Osteoblast (primary cell): ENCODE measurements at regions not wholly inside any gene's neighbourhood (a gene's known extent, or its start where the extent isn't known, plus 50 kb on each side); places are given as distances from the start of the nearest gene placed in this dataset.
"Not testable (repeated sequence)": the region's sequence is repeated elsewhere in the genome, so short reads cannot be mapped to it uniquely, and the experiment has no call there.

Source experiments
- DNase-seq: peaks from one replicate; pipeline ENCODE4 v3.0.0; 2011; ENCODE audit warnings: low spot score, mixed read lengths; ENCODE audit not compliant: insufficient read length; ENCODE audit errors: missing footprints
- H2AFZ ChIP-seq: 2 replicates; pipeline ENCODE4 v1.6.0; 2011; ENCODE audit warnings: mild to moderate bottlenecking, low read length
- H3K27ac ChIP-seq: 2 replicates; pipeline ENCODE4 v1.5.1; 2011; ENCODE audit warnings: mild to moderate bottlenecking, low read depth, low read length, moderate library complexity
- H3K27me3 ChIP-seq: 2 replicates; pipeline ENCODE4 v1.6.0; 2012; ENCODE audit warnings: mild to moderate bottlenecking, control low read depth, inconsistent platforms, low read length, moderate library complexity; ENCODE audit not compliant: insufficient read depth
- H3K36me3 ChIP-seq: 2 replicates; pipeline ENCODE4 v1.5.1; 2011; ENCODE audit warnings: mild to moderate bottlenecking, low read length, control low read depth, moderate library complexity; ENCODE audit not compliant: insufficient read depth
- H3K4me1 ChIP-seq: 2 replicates; pipeline ENCODE4 v1.5.1; 2011; ENCODE audit warnings: mild to moderate bottlenecking, low read length, control low read depth, moderate library complexity; ENCODE audit not compliant: insufficient read depth
- H3K4me2 ChIP-seq: 2 replicates; pipeline ENCODE4 v1.6.0; 2011; ENCODE audit warnings: mild to moderate bottlenecking, low read length; ENCODE audit not compliant: insufficient read depth
- H3K4me3 ChIP-seq: fragments of 200-600 bp; sonication (generic); 3 replicates; pipeline ENCODE4 v1.5.1; 2012; ENCODE audit warnings: mild to moderate bottlenecking, low read length, inconsistent platforms; ENCODE audit not compliant: insufficient read depth
- H3K79me2 ChIP-seq: 2 replicates; pipeline ENCODE4 v1.6.0; 2012; ENCODE audit warnings: mild to moderate bottlenecking, low read length, control low read depth, inconsistent platforms; ENCODE audit not compliant: insufficient read depth
- H3K9me3 ChIP-seq: 2 replicates; pipeline ENCODE4 v1.5.1; 2011; ENCODE audit warnings: low read depth, low read length, control low read depth
- H4K20me1 ChIP-seq: 2 replicates; pipeline ENCODE4 v1.6.0; 2012; ENCODE audit warnings: mild to moderate bottlenecking, low read length, control low read depth; ENCODE audit not compliant: insufficient read depth
- CTCF ChIP-seq: IDR thresholded peaks from 2 replicates; pipeline ENCODE4 v1.5.1; 2011; ENCODE audit warnings: mild to moderate bottlenecking, low read depth, low read length, moderate library complexity; ENCODE audit errors: extremely low read depth

GRCh38 chr2:140076164-140076563 is 1296.0 kb upstream of the NXPH2 start:
- no peak overlapping the region for H3K27ac ChIP-seq
- H4K20me1 ChIP-seq, result no peaks in the 10 kb centered on the region
- no peak for DNase-seq
- no peak for TF ChIP-seq CTCF
- no peaks in the 10 kb centered on the region for H3K36me3 ChIP-seq
- H3K9me3 ChIP-seq, result no peaks in the 10 kb centered on the region
- H3K4me1 ChIP-seq, result no peaks in the 10 kb centered on the region
- no peaks in the 10 kb centered on the region for H3K79me2 ChIP-seq
- H3K4me3 ChIP-seq, result no peak overlapping the region
- no peaks in the 10 kb centered on the region for H3K27me3 ChIP-seq
- no peak overlapping the region for H3K4me2 ChIP-seq
- H2AFZ ChIP-seq, result no peak overlapping the region

- not testable (repeated sequence) for H4K20me1 ChIP-seq, H3K4me3 ChIP-seq, H3K27me3 ChIP-seq, H3K36me3 ChIP-seq, H3K79me2 ChIP-seq, H3K4me1 ChIP-seq, H3K27ac ChIP-seq, H3K4me2 ChIP-seq, H2AFZ ChIP-seq, DNase-seq, H3K9me3 ChIP-seq
Measured at GRCh38 chr2:140073763-140074162, 1293.6 kb upstream of the NXPH2 start.

- no peak overlapping the region for H3K27ac ChIP-seq
- no peak for DNase-seq
- no peaks in the 10 kb centered on the region for H4K20me1 ChIP-seq
- no peaks in the 10 kb centered on the region for H3K27me3 ChIP-seq
- no peaks in the 10 kb centered on the region for H3K4me1 ChIP-seq
- no peaks in the 10 kb centered on the region for H3K36me3 ChIP-seq
- no peak for TF ChIP-seq CTCF
- H3K4me3 ChIP-seq, result no peak overlapping the region
- no peak overlapping the region for H2AFZ ChIP-seq
- peaks cover 3% of the 10 kb centered on the region for H3K9me3 ChIP-seq
- no peak overlapping the region for H3K4me2 ChIP-seq
- no peaks in the 10 kb centered on the region for H3K79me2 ChIP-seq
Measured at GRCh38 chr2:140067661-140068060, 1287.5 kb upstream of the NXPH2 start.

- Histone ChIP-seq H3K27me3 (no peaks in the 10 kb centered on the region), H3K79me2 (no peaks in the 10 kb centered on the region), H3K4me3 (no peak overlapping the region), H3K4me1 (no peaks in the 10 kb centered on the region), H3K4me2 (no peak overlapping the region), H3K36me3 (no peaks in the 10 kb centered on the region), H2AFZ (no peak overlapping the region), H3K27ac (no peak overlapping the region), H4K20me1 (no peaks in the 10 kb centered on the region), H3K9me3 (peaks cover 2% of the 10 kb centered on the region)
- no peak for TF ChIP-seq CTCF
- DNase-seq, result no peak
Measured at GRCh38 chr2:140064243-140064642, 1284.1 kb upstream of the NXPH2 start.

GRCh38 chr2:140063356-140063755 is 1283.2 kb upstream of the NXPH2 start:
- peaks cover 2% of the 10 kb centered on the region for H3K9me3 ChIP-seq
- no peaks in the 10 kb centered on the region for H3K36me3 ChIP-seq
- H3K4me3 ChIP-seq, result no peak overlapping the region
- no peak overlapping the region for H3K27ac ChIP-seq
- no peaks in the 10 kb centered on the region for H3K4me1 ChIP-seq
- H3K79me2 ChIP-seq, result no peaks in the 10 kb centered on the region
- no peaks in the 10 kb centered on the region for H4K20me1 ChIP-seq
- H2AFZ ChIP-seq, result no peak overlapping the region
- no peak overlapping the region for H3K4me2 ChIP-seq
- DNase-seq, result no peak
- no peaks in the 10 kb centered on the region for H3K27me3 ChIP-seq
- no peak for TF ChIP-seq CTCF
